ENCODE measurements at regions not wholly inside any gene's neighbourhood (a gene's known extent, or its start where the extent isn't known, plus 50 kb on each side); places are given as distances from the start of the nearest gene placed in this dataset.

DNA sequence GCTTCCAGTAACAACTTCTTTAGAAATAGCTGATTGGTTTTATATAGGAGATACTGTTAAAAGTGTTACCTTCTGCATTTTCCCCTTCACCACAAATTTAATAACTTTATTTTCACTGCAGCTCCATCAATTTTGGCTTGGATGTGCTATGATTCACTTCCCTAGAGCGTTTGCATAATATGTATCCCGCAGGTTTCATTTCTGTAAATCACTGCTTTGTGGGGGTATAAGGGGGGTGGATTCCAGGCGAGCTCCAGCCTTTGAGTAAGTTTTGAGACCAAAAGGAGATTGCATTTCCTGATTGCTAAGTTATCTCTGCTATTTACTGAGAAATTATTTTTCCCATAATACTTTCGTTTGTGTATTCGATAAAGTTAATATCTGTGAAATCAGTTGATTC is 232.6 kb downstream of the TBL1XR1 start (continued):
- TF ChIP-seq, protein P1, sequence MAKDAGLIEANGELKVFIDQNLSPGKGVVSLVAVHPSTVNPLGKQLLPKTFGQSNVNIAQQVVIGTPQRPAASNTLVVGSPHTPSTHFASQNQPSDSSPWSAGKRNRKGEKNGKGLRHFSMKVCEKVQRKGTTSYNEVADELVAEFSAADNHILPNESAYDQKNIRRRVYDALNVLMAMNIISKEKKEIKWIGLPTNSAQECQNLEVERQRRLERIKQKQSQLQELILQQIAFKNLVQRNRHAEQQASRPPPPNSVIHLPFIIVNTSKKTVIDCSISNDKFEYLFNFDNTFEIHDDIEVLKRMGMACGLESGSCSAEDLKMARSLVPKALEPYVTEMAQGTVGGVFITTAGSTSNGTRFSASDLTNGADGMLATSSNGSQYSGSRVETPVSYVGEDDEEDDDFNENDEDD (CRISPR knock-in tag; IDR thresholded peaks at IDR 0.05; ENCODE audit: borderline replicate concordance) = no peak
- TF ChIP-seq, protein P2, sequence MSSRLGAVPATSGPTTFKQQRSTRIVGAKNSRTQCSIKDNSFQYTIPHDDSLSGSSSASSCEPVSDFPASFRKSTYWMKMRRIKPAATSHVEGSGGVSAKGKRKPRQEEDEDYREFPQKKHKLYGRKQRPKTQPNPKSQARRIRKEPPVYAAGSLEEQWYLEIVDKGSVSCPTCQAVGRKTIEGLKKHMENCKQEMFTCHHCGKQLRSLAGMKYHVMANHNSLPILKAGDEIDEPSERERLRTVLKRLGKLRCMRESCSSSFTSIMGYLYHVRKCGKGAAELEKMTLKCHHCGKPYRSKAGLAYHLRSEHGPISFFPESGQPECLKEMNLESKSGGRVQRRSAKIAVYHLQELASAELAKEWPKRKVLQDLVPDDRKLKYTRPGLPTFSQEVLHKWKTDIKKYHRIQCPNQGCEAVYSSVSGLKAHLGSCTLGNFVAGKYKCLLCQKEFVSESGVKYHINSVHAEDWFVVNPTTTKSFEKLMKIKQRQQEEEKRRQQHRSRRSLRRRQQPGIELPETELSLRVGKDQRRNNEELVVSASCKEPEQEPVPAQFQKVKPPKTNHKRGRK (CRISPR knock-in tag; IDR thresholded peaks at IDR 0.05) = no peak
- no peak for TF ChIP-seq NAIF1 (CRISPR knock-in tag; IDR thresholded peaks at IDR 0.05; ENCODE audit: borderline replicate concordance)
- no peak for TF ChIP-seq ZNF12 (CRISPR knock-in tag; IDR thresholded peaks at IDR 0.05)
- TF ChIP-seq, protein P3, sequence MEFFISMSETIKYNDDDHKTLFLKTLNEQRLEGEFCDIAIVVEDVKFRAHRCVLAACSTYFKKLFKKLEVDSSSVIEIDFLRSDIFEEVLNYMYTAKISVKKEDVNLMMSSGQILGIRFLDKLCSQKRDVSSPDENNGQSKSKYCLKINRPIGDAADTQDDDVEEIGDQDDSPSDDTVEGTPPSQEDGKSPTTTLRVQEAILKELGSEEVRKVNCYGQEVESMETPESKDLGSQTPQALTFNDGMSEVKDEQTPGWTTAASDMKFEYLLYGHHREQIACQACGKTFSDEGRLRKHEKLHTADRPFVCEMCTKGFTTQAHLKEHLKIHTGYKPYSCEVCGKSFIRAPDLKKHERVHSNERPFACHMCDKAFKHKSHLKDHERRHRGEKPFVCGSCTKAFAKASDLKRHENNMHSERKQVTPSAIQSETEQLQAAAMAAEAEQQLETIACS (CRISPR knock-in tag; IDR thresholded peaks at IDR 0.05) = no peak
- no peak for TF ChIP-seq ATF7 (IDR thresholded peaks at IDR 0.05)
- no peak for TF ChIP-seq ATF7 (CRISPR knock-in tag; IDR thresholded peaks at IDR 0.05)
- no peak for TF ChIP-seq EZH2 (conservative IDR thresholded peaks at IDR 0.05; ENCODE audit: low read depth, low read length)

DNA sequence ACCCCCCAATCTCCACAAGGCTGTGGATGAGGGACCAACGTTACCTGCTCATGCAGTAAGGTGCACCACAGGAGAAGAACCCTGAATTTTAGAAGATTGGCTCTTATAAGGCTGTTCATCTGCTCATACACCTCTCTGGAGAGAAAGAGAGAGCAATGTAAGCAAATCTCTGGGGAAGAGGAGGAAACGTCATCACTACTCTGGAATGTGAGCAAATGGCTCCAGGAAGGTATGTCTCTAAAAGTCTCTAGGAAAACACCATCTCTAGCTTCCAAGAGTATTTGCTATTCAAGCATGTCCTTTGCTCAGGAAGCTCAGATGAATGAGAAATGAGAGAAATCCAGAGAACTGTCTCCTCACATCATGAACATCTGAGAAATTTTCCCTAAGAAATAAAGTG is 235.4 kb downstream of the TBL1XR1 start:
- Histone ChIP-seq H3K36me3 (replicated peaks in 1 of 2; ENCODE audit: control insufficient read depth in 1 of 2, insufficient read depth in 2 of 2, low read length in 2 of 2) (no peaks in the 10 kb centered on the region), H3K4me2 (ENCODE audit: low read depth, low read length) (no peak overlapping the region), H3K9ac (ENCODE audit: insufficient read depth, low read depth, low read length) (no peak overlapping the region), H3K4me3 (replicated peaks in 1 of 3; ENCODE audit: insufficient read depth in 1 of 3, low read depth in 2 of 3, low read length in 3 of 3) (no peak overlapping the region), H4K20me1 (ENCODE audit: insufficient read depth, low read length) (no peaks in the 10 kb centered on the region), H3K79me2 (ENCODE audit: insufficient read depth, low read length) (no peaks in the 10 kb centered on the region), H2AFZ (ENCODE audit: low read length) (no peak overlapping the region), H3K9me3 (ENCODE audit: low read length) (no peaks in the 10 kb centered on the region), H3K27ac (ENCODE audit: extremely low read length, insufficient read depth, low read length) (no peak overlapping the region), H3K27me3 (ENCODE audit: control insufficient read depth in 1 of 2, insufficient read depth in 2 of 2, low read length in 2 of 2) (no peaks in the 10 kb centered on the region), H3K4me1 (ENCODE audit: insufficient read depth, low read length) (no peaks in the 10 kb centered on the region)
- ATAC-seq (no peak), FAIRE-seq (no peak), DNase-seq (ENCODE audit: low spot score) (no peak)
- intact Hi-C loops (cut with micrococcal nuclease; ENCODE audit: unreplicated experiment) (no loop called here), in situ Hi-C loops (cut with HindIII; ENCODE audit: extremely low pct_ligation_motif_present, low pct_unique_long_range_greater_than_20kb) (no loop called here)
- ChIA-PET POLR2A (no interaction called here), CTCF (ENCODE audit: low intra/inter-chr PET ratio, low total read pairs) (no interaction called here)
- 0% methylated on average over 2 of the region's 2 CpGs for WGBS (ENCODE audit: low lambda C conversion rate)
- BruUV-seq (replicated peaks) = no TSS peak
- no peak for TF ChIP-seq ATF7 (IDR thresholded peaks at IDR 0.05)
- TF ChIP-seq ATF7 (CRISPR knock-in tag; IDR thresholded peaks at IDR 0.05) = no peak
- TF ChIP-seq IRX3 (CRISPR knock-in tag; IDR thresholded peaks at IDR 0.05; ENCODE audit: borderline replicate concordance, low read depth) = no peak
- no peak for TF ChIP-seq RARA (CRISPR knock-in tag; IDR thresholded peaks at IDR 0.05)
